Peyer's patch (tissue), 4 donors: ENCODE measurements at regions not wholly inside any gene's neighbourhood (a gene's known extent, or its start where the extent isn't known, plus 50 kb on each side); places are given as distances from the start of the nearest gene placed in this dataset.

Experiments
- DNase-seq, 3 donors: peaks; one replicate each; pipeline ENCODE4 v3.0.0-alpha.2; 2017 to 2019
- H3K27ac ChIP-seq, 4 donors: fragments of 200-600 bp; sonication (generic); one replicate each; pipeline ENCODE4 v1.5.1; 2016 to 2019
- H3K27me3 ChIP-seq, 2 donors: fragments of 200-600 bp; sonication (generic); one replicate each; pipeline ENCODE4 v1.5.1; 2019
- H3K36me3 ChIP-seq, 3 donors: fragments of 200-600 bp; sonication (generic); one replicate each; pipeline ENCODE4 v1.5.1; 2016 to 2019
- H3K4me1 ChIP-seq, 4 donors: fragments of 200-600 bp; sonication (generic); one replicate each; pipeline ENCODE4 v1.5.1; 2016 to 2019
- H3K4me3 ChIP-seq, 4 donors: fragments of 200-600 bp; sonication (generic); 1 replicate in 3 of 4; 2 replicates in 1 of 4; pipeline ENCODE4 v1.5.1; 2016 to 2019; ENCODE audit warnings: mild to moderate bottlenecking in 1 of 4
- H3K9me3 ChIP-seq, 4 donors: fragments of 200-600 bp; sonication (generic); one replicate each; pipeline ENCODE4 v1.5.1; 2016 to 2019; ENCODE audit warnings: mild to moderate bottlenecking in 1 of 4
- CTCF ChIP-seq, 6 experiments: fragments of 450-650 bp in 4 of 6; fragments of 200-600 bp in 2 of 6; sonication (generic) in 1 of 6; IDR thresholded peaks; one replicate each; pipeline ENCODE4 v1.5.1; 2017 to 2019; ENCODE audit warnings: antibody characterized with exemption in 6 of 6, mild to moderate bottlenecking in 3 of 6, moderate library complexity in 1 of 6
- POLR2A ChIP-seq, 2 donors: fragments of 450-650 bp; IDR thresholded peaks; one replicate each; pipeline ENCODE4 v1.5.1; 2017; ENCODE audit warnings: antibody characterized with exemption in 2 of 2, mild to moderate bottlenecking in 2 of 2, moderate library complexity in 2 of 2

- Histone ChIP-seq H3K27me3 (peaks cover 0 to 5% of the 10 kb centered on the region in 2 donors), H3K4me1 (no peaks in the 10 kb centered on the region), H3K9me3 (no peaks in the 10 kb centered on the region), H3K4me3 (no peak overlapping the region), H3K36me3 (no peaks in the 10 kb centered on the region), H3K27ac (no peak overlapping the region)
- DNase-seq, result peak in 2 of 3 donors; percentile 76 to 83
- TF ChIP-seq POLR2A (IDR thresholded peaks at IDR 0.05) (no peak), CTCF (IDR thresholded peaks at IDR 0.05) (no peak)
These were observed 97.9 kb upstream of the SLC7A1 start for GRCh38 chr13:29693275-29693945.

- no peaks in the 10 kb centered on the region for H3K9me3 ChIP-seq
- no peak overlapping the region for H3K4me3 ChIP-seq
- H3K36me3 ChIP-seq, result no peaks in the 10 kb centered on the region
- no peaks in the 10 kb centered on the region for H3K4me1 ChIP-seq
- H3K27me3 ChIP-seq, result no peaks in the 10 kb centered on the region
- TF ChIP-seq POLR2A (IDR thresholded peaks at IDR 0.05) (no peak), CTCF (IDR thresholded peaks at IDR 0.05) (no peak)
- DNase-seq, result no peak
- no peak overlapping the region for H3K27ac ChIP-seq
These were observed 94.1 kb upstream of the SLC7A1 start for GRCh38 chr13:29689548-29689947.

- H3K36me3 ChIP-seq, result no peaks in the 10 kb centered on the region
- DNase-seq, result no peak
- TF ChIP-seq CTCF (IDR thresholded peaks at IDR 0.05), result no peak
- TF ChIP-seq POLR2A (IDR thresholded peaks at IDR 0.05), result no peak
- H3K27ac ChIP-seq, result no peak overlapping the region
- H3K9me3 ChIP-seq, result no peaks in the 10 kb centered on the region
- H3K4me3 ChIP-seq, result no peak overlapping the region
- H3K4me1 ChIP-seq, result no peaks in the 10 kb centered on the region
- H3K27me3 ChIP-seq, result no peaks in the 10 kb centered on the region
These were observed 92.7 kb upstream of the SLC7A1 start for GRCh38 chr13:29688193-29688592.

- Histone ChIP-seq H3K36me3 (no peaks in the 10 kb centered on the region), H3K27ac (no peak overlapping the region), H3K4me1 (no peaks in the 10 kb centered on the region), H3K27me3 (no peaks in the 10 kb centered on the region), H3K4me3 (no peak overlapping the region), H3K9me3 (no peaks in the 10 kb centered on the region)
- no peak for TF ChIP-seq POLR2A (IDR thresholded peaks at IDR 0.05)
- TF ChIP-seq CTCF (IDR thresholded peaks at IDR 0.05), result no peak
- DNase-seq, result no peak
These were observed 89.0 kb upstream of the SLC7A1 start for GRCh38 chr13:29684441-29684840.

GRCh38 chr13:29683041-29683440, 87.6 kb upstream of the SLC7A1 start:
- no peak for DNase-seq
- no peak for TF ChIP-seq POLR2A (IDR thresholded peaks at IDR 0.05)
- TF ChIP-seq CTCF (IDR thresholded peaks at IDR 0.05), result no peak
- H3K27me3 ChIP-seq, result no peaks in the 10 kb centered on the region
- H3K4me3 ChIP-seq, result no peak overlapping the region
- no peaks in the 10 kb centered on the region for H3K4me1 ChIP-seq
- H3K36me3 ChIP-seq, result no peaks in the 10 kb centered on the region
- H3K27ac ChIP-seq, result no peak overlapping the region
- H3K9me3 ChIP-seq, result no peaks in the 10 kb centered on the region

- H3K27ac ChIP-seq, result no peak overlapping the region
- TF ChIP-seq CTCF (IDR thresholded peaks at IDR 0.05) (no peak), POLR2A (IDR thresholded peaks at IDR 0.05) (no peak)
- H3K4me1 ChIP-seq, result no peaks in the 10 kb centered on the region
- no peak overlapping the region for H3K4me3 ChIP-seq
- H3K36me3 ChIP-seq, result no peaks in the 10 kb centered on the region
- H3K27me3 ChIP-seq, result no peaks in the 10 kb centered on the region
- no peaks in the 10 kb centered on the region for H3K9me3 ChIP-seq
- DNase-seq, result no peak
These were observed 86.4 kb upstream of the SLC7A1 start for GRCh38 chr13:29681864-29682263.
